SU-DHL-6 (cell line): ENCODE measurements at regions not wholly inside any gene's neighbourhood (a gene's known extent, or its start where the extent isn't known, plus 50 kb on each side); places are given as distances from the start of the nearest gene placed in this dataset.

Source experiments
- H2AFZ ChIP-seq: fragments of 200-600 bp; sonication (generic); 2 replicates; pipeline ENCODE4 v1.6.1; 2014; ENCODE audit warnings: low read depth, mild to moderate bottlenecking, moderate library complexity, mixed read lengths, antibody characterized with exemption, low read length; ENCODE audit not compliant: severe bottlenecking
- H3F3A ChIP-seq: fragments of 200-600 bp; shearing (Covaris generic); 2 replicates; pipeline ENCODE4 v1.6.0; 2016; ENCODE audit warnings: antibody characterized with exemption, mild to moderate bottlenecking; ENCODE audit not compliant: insufficient read depth
- H3K27ac ChIP-seq: fragments of 200-600 bp; sonication (generic); 2 replicates; pipeline ENCODE4 v1.5.1; 2016; ENCODE audit warnings: low read depth, mild to moderate bottlenecking, low read length, moderate library complexity, mixed read lengths
- H3K27me3 ChIP-seq: fragments of 200-600 bp; sonication (generic), shearing (Covaris generic); 2 replicates; pipeline ENCODE4 v1.6.0; 2014; ENCODE audit warnings: mild to moderate bottlenecking, low read length
- H3K36me3 ChIP-seq: fragments of 200-600 bp; sonication (generic); 2 replicates; pipeline ENCODE4 v1.6.1; 2014; ENCODE audit warnings: mild to moderate bottlenecking, low read length, mixed read lengths
- H3K4me2 ChIP-seq: fragments of 300-600, 200-600 bp; shearing (Covaris generic), sonication (generic); 2 replicates; pipeline ENCODE4 v1.6.0; 2014; ENCODE audit warnings: low read length, low read depth, mild to moderate bottlenecking; ENCODE audit not compliant: poor library complexity, severe bottlenecking
- H3K4me3 ChIP-seq: fragments of 200-600 bp; sonication (generic); 2 replicates; pipeline ENCODE4 v1.5.1; 2014; ENCODE audit warnings: antibody characterized with exemption, low read length, mild to moderate bottlenecking, mixed read lengths; ENCODE audit not compliant: insufficient read depth, poor library complexity, severe bottlenecking
- H3K79me2 ChIP-seq: fragments of 200-600 bp; sonication (generic); 2 replicates; pipeline ENCODE4 v1.6.1; 2014; ENCODE audit warnings: mild to moderate bottlenecking, low read length, moderate library complexity; ENCODE audit not compliant: insufficient read depth
- H3K9ac ChIP-seq: fragments of 200-600 bp; sonication (generic); 2 replicates; pipeline ENCODE4 v1.7.0; 2014; ENCODE audit warnings: mild to moderate bottlenecking, low read length
- H3K9me2 ChIP-seq: fragments of 200-600 bp; sonication (generic); replicated peaks from 2 replicates; pipeline ENCODE4 v1.6.1; 2014; ENCODE audit warnings: low read length; ENCODE audit not compliant: insufficient read depth
- H3K9me3 ChIP-seq: fragments of 200-600 bp; sonication (generic); 2 replicates; pipeline ENCODE4 v1.6.1; 2014; ENCODE audit warnings: low read length, mixed read lengths; ENCODE audit not compliant: insufficient read depth
- H4K20me1 ChIP-seq: fragments of 200-600 bp; sonication (generic); 2 replicates; pipeline ENCODE4 v1.6.1; 2014; ENCODE audit warnings: low read depth, mild to moderate bottlenecking, antibody characterized with exemption, low read length, moderate library complexity, mixed read lengths
- EZH2phosphoT487 ChIP-seq: fragments of 200-600 bp; sonication (generic), shearing (Covaris generic); conservative IDR thresholded peaks from 2 replicates; pipeline ENCODE4 v1.6.1; 2018; ENCODE audit warnings: mild to moderate bottlenecking, antibody characterized with exemption, low read length, moderate library complexity, mixed read lengths
- TF ChIP-seq, protein P1 (sequence below): fragments of 200-600 bp; sonication (generic); IDR thresholded peaks from one replicate; pipeline ENCODE4 v1.5.1; 2017; ENCODE audit warnings: antibody characterized with exemption, mild to moderate bottlenecking, low read length, moderate library complexity; ENCODE audit not compliant: insufficient read depth, poor library complexity, severe bottlenecking

DNA sequence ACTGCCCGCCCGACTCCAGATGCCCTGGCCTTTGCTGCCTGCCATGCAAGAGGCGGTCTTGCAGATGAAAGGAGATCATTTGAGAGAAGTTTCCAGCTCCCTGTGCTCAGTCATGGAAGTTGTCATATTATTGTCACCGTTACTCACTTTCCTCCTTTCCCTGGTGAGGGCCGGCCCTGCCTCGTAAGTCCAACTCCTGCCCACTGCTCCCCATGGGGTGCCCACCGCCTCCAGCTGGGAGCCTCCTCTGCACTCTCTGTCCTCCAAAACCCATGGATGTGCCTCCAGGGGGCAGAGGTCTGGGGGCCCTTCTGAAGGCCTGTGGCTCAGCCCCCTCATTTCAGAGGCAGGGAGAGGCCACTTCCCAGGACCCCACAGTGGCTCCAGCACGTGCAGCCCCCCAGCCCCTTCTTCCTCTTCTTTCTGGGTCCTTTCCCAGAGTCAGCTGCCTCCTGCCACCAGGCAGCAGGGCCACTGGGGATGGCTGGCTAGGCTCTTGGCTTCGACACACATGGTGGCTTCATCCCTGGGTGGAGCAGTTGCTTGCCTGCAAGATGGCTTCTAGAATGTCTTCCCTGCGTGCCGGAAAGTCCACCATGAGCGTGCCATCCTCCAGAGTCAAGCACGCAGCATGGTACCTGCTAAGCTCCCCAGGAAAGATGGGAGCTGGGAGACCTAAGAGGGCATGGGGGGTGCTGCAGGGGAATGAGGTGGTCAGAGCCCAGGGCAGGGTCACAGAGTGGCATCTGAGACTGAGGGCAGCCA lies 97.9 kb upstream of the RUNX3 start:
- no peaks in the 10 kb centered on the region for H4K20me1 ChIP-seq
- H3K36me3 ChIP-seq = no peaks in the 10 kb centered on the region
- TF ChIP-seq, protein P1, sequence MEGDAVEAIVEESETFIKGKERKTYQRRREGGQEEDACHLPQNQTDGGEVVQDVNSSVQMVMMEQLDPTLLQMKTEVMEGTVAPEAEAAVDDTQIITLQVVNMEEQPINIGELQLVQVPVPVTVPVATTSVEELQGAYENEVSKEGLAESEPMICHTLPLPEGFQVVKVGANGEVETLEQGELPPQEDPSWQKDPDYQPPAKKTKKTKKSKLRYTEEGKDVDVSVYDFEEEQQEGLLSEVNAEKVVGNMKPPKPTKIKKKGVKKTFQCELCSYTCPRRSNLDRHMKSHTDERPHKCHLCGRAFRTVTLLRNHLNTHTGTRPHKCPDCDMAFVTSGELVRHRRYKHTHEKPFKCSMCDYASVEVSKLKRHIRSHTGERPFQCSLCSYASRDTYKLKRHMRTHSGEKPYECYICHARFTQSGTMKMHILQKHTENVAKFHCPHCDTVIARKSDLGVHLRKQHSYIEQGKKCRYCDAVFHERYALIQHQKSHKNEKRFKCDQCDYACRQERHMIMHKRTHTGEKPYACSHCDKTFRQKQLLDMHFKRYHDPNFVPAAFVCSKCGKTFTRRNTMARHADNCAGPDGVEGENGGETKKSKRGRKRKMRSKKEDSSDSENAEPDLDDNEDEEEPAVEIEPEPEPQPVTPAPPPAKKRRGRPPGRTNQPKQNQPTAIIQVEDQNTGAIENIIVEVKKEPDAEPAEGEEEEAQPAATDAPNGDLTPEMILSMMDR = no peak
- no peak for TF ChIP-seq EZH2phosphoT487
- peaks cover 21% of the 10 kb centered on the region for H3F3A ChIP-seq
- no peaks in the 10 kb centered on the region for H3K9me3 ChIP-seq
- no peak overlapping the region for H3K4me3 ChIP-seq
- H3K79me2 ChIP-seq = no peaks in the 10 kb centered on the region
- no peak overlapping the region for H2AFZ ChIP-seq
- no peaks in the 10 kb centered on the region for H3K9me2 ChIP-seq
- H3K27me3 ChIP-seq = no peaks in the 10 kb centered on the region
- no peak overlapping the region for H3K9ac ChIP-seq
- no peak overlapping the region for H3K4me2 ChIP-seq
- H3K27ac ChIP-seq = no peak overlapping the region

DNA sequence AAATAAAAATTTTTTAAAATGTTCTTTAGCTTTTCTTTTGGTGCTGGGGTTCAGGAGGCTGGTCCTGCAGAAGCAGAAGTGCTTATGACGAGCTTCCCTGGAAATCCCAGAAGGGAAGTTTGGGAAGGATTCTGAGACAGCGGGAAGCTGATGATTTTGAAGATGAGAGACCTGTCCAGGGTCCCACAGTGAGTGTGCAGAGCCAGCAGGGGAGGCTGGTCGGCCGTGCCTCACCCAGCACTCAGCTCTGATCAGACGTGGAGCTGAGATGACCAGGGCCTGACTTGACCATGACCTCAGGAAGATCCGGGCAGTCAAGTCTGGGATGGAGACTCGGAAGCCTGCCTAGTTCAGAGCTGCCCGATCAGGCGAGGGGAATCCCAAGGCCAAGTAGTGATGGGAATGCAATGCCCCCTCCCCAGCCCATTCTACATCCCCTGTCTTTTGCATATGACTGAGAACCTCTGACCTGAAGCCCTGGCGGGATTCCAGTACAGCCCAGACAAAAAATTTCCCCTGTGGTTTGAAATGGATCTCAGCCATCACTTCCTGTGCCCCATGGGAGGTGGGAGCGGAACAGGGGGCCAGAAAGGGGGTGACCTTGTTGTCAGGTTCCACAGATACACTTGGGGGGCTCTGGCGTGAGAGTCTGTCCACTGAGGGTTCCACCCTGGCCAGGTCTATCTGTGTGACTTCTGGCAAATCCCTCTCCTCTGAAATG lies 96.8 kb upstream of the RUNX3 start:
- Histone ChIP-seq H3K79me2 (no peaks in the 10 kb centered on the region), H3K4me2 (no peak overlapping the region), H3K27me3 (no peaks in the 10 kb centered on the region), H3K9me3 (no peaks in the 10 kb centered on the region), H4K20me1 (no peaks in the 10 kb centered on the region), H3K4me3 (no peak overlapping the region), H3K9me2 (no peaks in the 10 kb centered on the region), H3K27ac (no peak overlapping the region), H3K36me3 (no peaks in the 10 kb centered on the region), H2AFZ (no peak overlapping the region), H3K9ac (0 out of 2 replicates have a peak overlapping the region, but pooled peaks have one; percentile 6), H3F3A (peaks cover 15% of the 10 kb centered on the region)
- TF ChIP-seq EZH2phosphoT487 = no peak
- TF ChIP-seq, protein P1 = no peak

DNA sequence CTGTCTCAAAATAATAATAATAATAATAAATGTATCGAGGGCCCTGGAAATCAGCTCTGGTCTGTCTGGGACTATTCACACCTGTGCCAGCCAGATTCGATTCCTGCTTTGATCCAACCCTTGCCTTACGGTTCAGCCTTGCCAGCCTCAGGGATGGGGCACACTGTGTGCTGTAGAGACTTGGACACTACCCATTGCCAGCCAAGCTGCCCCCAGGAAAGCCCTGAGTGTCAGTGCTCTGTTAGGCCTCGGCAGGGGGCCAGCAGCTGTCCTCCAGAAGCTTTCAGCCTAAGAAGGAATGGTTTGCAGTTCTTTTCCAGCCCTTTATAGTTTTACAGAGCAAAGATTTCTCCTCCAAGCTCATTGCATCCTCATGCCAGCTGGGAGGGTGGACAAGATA lies 96.2 kb upstream of the RUNX3 start:
- Histone ChIP-seq H3K36me3 (no peaks in the 10 kb centered on the region), H4K20me1 (no peaks in the 10 kb centered on the region)

More for the DNA sequence above, 96.2 kb upstream of the RUNX3 start:
- H3K4me2 ChIP-seq = no peak overlapping the region
- H3K9me3 ChIP-seq = no peaks in the 10 kb centered on the region
- H3K27ac ChIP-seq = no peak overlapping the region
- no peaks in the 10 kb centered on the region for H3K27me3 ChIP-seq
- TF ChIP-seq, protein P1 = no peak
- no peak for TF ChIP-seq EZH2phosphoT487
- peaks cover 11% of the 10 kb centered on the region for H3F3A ChIP-seq
- no peak overlapping the region for H3K9ac ChIP-seq
- no peak overlapping the region for H2AFZ ChIP-seq
- H3K9me2 ChIP-seq = no peaks in the 10 kb centered on the region
- no peak overlapping the region for H3K4me3 ChIP-seq
- H3K79me2 ChIP-seq = no peaks in the 10 kb centered on the region
